ENCODE measurements at regions not wholly inside any gene's neighbourhood (a gene's known extent, or its start where the extent isn't known, plus 50 kb on each side); places are given as distances from the start of the nearest gene placed in this dataset.
"Not testable (repeated sequence)": the region's sequence is repeated elsewhere in the genome, so short reads cannot be mapped to it uniquely, and the experiment has no call there.

DNA sequence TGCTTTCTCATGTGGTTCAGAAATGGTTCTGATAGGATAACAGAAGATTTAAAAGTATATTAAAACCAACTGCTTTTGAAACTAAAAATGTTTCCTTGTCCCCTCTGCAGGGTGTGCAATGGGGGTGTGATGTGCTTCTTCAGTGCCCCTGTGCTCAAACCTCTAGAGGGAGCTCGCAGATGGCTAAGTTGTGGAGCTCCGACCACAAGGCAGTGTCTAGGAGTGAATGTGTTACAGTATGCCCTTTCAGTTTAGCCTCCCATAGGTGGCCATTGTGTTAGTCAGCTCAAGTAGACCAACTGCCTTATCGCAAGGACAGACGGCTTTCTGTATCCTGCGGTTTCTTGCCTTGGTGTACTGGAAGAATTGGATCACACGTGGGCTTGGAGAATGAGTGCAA, 130.5 kb downstream of the TENT5D start:
- Mint-ChIP-seq H3K9me3 (ENCODE audit: unreplicated experiment) (no peaks in the 10 kb centered on the region), H3K27ac (ENCODE audit: unreplicated experiment) (no peak overlapping the region), H3K27me3 (ENCODE audit: unreplicated experiment) (peaks cover 2% of the 10 kb centered on the region), H3K4me1 (ENCODE audit: low read depth, unreplicated experiment) (no peaks in the 10 kb centered on the region), H3K4me3 (ENCODE audit: unreplicated experiment) (no peak overlapping the region), H3K36me3 (ENCODE audit: unreplicated experiment) (no peaks in the 10 kb centered on the region)
- TF ChIP-seq, protein P1, sequence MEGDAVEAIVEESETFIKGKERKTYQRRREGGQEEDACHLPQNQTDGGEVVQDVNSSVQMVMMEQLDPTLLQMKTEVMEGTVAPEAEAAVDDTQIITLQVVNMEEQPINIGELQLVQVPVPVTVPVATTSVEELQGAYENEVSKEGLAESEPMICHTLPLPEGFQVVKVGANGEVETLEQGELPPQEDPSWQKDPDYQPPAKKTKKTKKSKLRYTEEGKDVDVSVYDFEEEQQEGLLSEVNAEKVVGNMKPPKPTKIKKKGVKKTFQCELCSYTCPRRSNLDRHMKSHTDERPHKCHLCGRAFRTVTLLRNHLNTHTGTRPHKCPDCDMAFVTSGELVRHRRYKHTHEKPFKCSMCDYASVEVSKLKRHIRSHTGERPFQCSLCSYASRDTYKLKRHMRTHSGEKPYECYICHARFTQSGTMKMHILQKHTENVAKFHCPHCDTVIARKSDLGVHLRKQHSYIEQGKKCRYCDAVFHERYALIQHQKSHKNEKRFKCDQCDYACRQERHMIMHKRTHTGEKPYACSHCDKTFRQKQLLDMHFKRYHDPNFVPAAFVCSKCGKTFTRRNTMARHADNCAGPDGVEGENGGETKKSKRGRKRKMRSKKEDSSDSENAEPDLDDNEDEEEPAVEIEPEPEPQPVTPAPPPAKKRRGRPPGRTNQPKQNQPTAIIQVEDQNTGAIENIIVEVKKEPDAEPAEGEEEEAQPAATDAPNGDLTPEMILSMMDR (IDR thresholded peaks at IDR 0.05; ENCODE audit: partially characterized antibody, unreplicated experiment): no peak
- DNase-seq: no peak

DNA sequence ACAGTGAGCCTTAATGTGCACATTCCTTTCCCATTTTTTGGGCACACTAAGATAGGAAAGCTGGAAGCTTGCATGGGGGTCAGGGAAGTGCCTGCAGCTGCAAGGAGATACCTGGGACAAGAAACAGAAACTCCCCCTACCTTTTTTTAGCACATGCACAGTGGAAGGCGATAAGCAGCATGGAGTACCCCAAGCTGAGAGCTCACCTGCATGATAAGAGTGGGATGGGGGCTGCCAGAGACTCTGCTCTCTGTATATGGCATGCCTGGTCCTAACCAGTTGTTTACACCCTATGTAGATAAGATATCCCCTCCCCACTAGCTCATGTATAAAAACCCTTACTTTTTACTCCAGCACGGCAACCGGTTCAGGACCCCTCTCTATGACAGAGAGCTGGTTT, 135.9 kb downstream of the TENT5D start:
- no peaks in the 10 kb centered on the region for H3K36me3 Mint-ChIP-seq (ENCODE audit: unreplicated experiment)
- H3K9me3 Mint-ChIP-seq (ENCODE audit: unreplicated experiment): no peaks in the 10 kb centered on the region
- H3K4me3 Mint-ChIP-seq (ENCODE audit: unreplicated experiment): no peak overlapping the region
- TF ChIP-seq, protein P1 (IDR thresholded peaks at IDR 0.05; ENCODE audit: partially characterized antibody, unreplicated experiment): no peak
- no peaks in the 10 kb centered on the region for H3K27me3 Mint-ChIP-seq (ENCODE audit: unreplicated experiment)
- no peaks in the 10 kb centered on the region for H3K4me1 Mint-ChIP-seq (ENCODE audit: low read depth, unreplicated experiment)
- no peak overlapping the region for H3K27ac Mint-ChIP-seq (ENCODE audit: unreplicated experiment)
- DNase-seq: no peak

DNA sequence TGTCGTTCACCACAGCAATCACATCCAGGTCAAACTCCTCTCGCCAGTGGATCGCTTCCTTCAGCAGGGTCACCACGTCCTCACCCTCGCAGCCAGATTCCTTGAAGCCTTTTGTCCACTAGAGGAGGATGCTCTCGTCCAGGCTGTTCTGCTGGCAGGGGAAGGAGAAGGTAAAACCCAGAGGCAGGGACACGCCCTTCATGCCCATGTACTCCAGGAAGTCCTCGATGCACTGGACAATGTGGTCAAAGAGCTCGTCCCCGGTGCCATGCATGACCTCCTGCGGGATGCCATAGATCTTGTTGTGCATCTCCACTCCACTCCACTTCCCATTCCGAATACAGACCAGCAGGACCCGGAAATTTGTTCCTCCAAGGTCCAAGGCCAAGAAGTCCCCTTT, 152.4 kb downstream of the TENT5D start:
- H3K27ac Mint-ChIP-seq (ENCODE audit: unreplicated experiment): no peak overlapping the region
- H3K36me3 Mint-ChIP-seq (ENCODE audit: unreplicated experiment): peaks cover 8% of the 10 kb centered on the region
- H3K4me3 Mint-ChIP-seq (ENCODE audit: unreplicated experiment): no peak overlapping the region
- DNase-seq: no peak
- TF ChIP-seq, protein P1 (IDR thresholded peaks at IDR 0.05; ENCODE audit: partially characterized antibody, unreplicated experiment): no peak
- peaks cover 2% of the 10 kb centered on the region for H3K9me3 Mint-ChIP-seq (ENCODE audit: unreplicated experiment)
- no peaks in the 10 kb centered on the region for H3K4me1 Mint-ChIP-seq (ENCODE audit: low read depth, unreplicated experiment)
- peaks cover 2% of the 10 kb centered on the region for H3K27me3 Mint-ChIP-seq (ENCODE audit: unreplicated experiment)

DNA sequence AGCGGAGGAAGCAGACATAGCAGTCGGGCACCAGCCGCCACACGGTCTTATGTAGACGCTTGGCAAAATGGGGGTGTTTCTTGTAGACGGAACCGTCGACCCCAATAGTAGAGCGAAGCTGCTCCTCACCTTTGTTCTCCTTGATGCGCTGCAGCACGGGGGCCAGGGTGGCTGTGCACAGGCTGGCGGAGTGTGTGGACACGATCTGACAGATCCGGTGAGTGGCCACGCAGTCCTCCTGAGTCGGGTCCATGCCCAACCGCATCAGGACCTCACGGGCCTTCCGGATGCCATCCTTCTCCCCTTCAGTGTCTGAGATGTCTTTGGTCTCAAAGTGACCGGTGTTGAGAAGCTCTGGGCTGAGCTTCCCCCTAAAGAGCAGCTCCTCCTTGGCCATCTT, 153.0 kb downstream of the TENT5D start:
- Mint-ChIP-seq H3K27ac (ENCODE audit: unreplicated experiment) (no peak overlapping the region), H3K9me3 (ENCODE audit: unreplicated experiment) (peaks cover 2% of the 10 kb centered on the region), H3K4me3 (ENCODE audit: unreplicated experiment) (no peak overlapping the region), H3K36me3 (ENCODE audit: unreplicated experiment) (peaks cover 8% of the 10 kb centered on the region), H3K4me1 (ENCODE audit: low read depth, unreplicated experiment) (no peaks in the 10 kb centered on the region), H3K27me3 (ENCODE audit: unreplicated experiment) (peaks cover 2% of the 10 kb centered on the region)
- no peak for DNase-seq
- TF ChIP-seq, protein P1 (IDR thresholded peaks at IDR 0.05; ENCODE audit: partially characterized antibody, unreplicated experiment): no peak

DNA sequence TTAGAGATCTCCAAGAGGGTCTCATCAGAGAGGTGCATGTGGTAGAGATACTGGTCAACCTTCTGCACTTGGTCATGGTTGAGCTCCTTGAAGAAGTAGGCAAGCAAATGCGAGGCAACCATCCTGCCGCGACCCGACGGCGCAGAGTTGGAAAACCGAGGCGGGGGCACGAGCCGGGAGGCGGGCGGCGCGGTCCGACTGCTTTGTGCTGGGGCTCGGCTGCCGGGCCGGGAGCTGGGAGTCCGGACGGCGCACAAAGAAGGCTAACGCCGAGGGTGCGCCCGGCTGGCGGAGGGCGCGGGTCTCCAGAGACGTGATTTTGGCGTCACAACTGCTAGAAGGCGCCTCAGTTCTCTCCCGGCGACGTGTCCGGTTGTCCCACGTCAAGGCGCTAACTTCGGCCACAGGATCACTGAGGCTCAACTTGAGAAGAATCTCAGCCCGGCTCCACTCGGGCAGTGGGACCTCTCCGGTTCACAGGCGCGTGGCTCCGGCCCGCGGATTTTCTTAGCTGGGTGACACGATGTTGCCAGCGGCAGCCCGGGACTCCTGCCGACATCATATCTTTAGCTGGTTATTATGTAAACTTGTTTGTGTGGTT, 154.3 kb downstream of the TENT5D start:
- H3K36me3 Mint-ChIP-seq (ENCODE audit: unreplicated experiment); H3K4me1 Mint-ChIP-seq (ENCODE audit: low read depth, unreplicated experiment); H3K4me3 Mint-ChIP-seq (ENCODE audit: unreplicated experiment); H3K27me3 Mint-ChIP-seq (ENCODE audit: unreplicated experiment); DNase-seq; H3K9me3 Mint-ChIP-seq (ENCODE audit: unreplicated experiment); H3K27ac Mint-ChIP-seq (ENCODE audit: unreplicated experiment): not testable (repeated sequence)

Data from glutamatergic neuron (in vitro differentiated cells).